KMS-11 (cell line): ENCODE measurements at regions not wholly inside any gene's neighbourhood (a gene's known extent, or its start where the extent isn't known, plus 50 kb on each side); places are given as distances from the start of the nearest gene placed in this dataset.

Experiments
- H2AFZ ChIP-seq: fragments of 200-600 bp; sonication (generic); 2 replicates; pipeline ENCODE4 v1.6.1; 2016; ENCODE audit warnings: antibody characterized with exemption, mixed run types, low read depth
- H3K27ac ChIP-seq: fragments of 200-600 bp; sonication (generic); 2 replicates; pipeline ENCODE4 v1.6.1; 2016; ENCODE audit warnings: mild to moderate bottlenecking, mixed run types
- H3K27me3 ChIP-seq: fragments of 200-600 bp; sonication (generic); 2 replicates; pipeline ENCODE4 v1.6.1; 2017; ENCODE audit warnings: mild to moderate bottlenecking, low read depth, mixed run types, moderate library complexity; ENCODE audit not compliant: insufficient read depth
- H3K36me3 ChIP-seq: fragments of 200-600 bp; sonication (generic); 2 replicates; pipeline ENCODE4 v1.6.1; 2017; ENCODE audit warnings: mild to moderate bottlenecking, mixed run types; ENCODE audit not compliant: insufficient read depth
- H3K4me1 ChIP-seq: fragments of 200-600 bp; sonication (generic); 2 replicates; pipeline ENCODE4 v1.6.1; 2016; ENCODE audit warnings: mild to moderate bottlenecking, low read depth, mixed run types; ENCODE audit not compliant: poor library complexity, severe bottlenecking
- H3K4me2 ChIP-seq: fragments of 200-600 bp; sonication (generic); 2 replicates; pipeline ENCODE4 v1.7.0; 2016; ENCODE audit warnings: mild to moderate bottlenecking, mixed run types
- H3K4me3 ChIP-seq: fragments of 200-600 bp; sonication (generic); IDR thresholded peaks from 2 replicates; pipeline ENCODE4 v1.6.1; 2017; ENCODE audit warnings: low read depth, low read length, mixed read lengths; ENCODE audit not compliant: insufficient read depth
- H3K79me2 ChIP-seq: fragments of 200-600 bp; sonication (generic); 2 replicates; pipeline ENCODE4 v1.6.1; 2016; ENCODE audit warnings: low read depth, mixed run types; ENCODE audit not compliant: insufficient read depth
- H3K9ac ChIP-seq: fragments of 200-600 bp; sonication (generic); 2 replicates; pipeline ENCODE4 v1.6.1; 2016; ENCODE audit warnings: mild to moderate bottlenecking, mixed run types
- H4K20me1 ChIP-seq: fragments of 200-600 bp; sonication (generic); 2 replicates; pipeline ENCODE4 v1.6.1; 2016; ENCODE audit warnings: mild to moderate bottlenecking, mixed run types; ENCODE audit not compliant: insufficient read depth
- CTCF ChIP-seq: fragments of 200-600 bp; sonication (generic); conservative IDR thresholded peaks from 2 replicates; pipeline ENCODE4 v1.6.1; 2017; ENCODE audit warnings: low read depth, mild to moderate bottlenecking, antibody characterized with exemption, low read length, moderate library complexity, mixed read lengths

GRCh38 chr6:129957941-129958898 is 60.2 kb upstream of the L3MBTL3 start:
- Histone ChIP-seq H2AFZ (no peak overlapping the region), H3K79me2 (no peaks in the 10 kb centered on the region), H3K27ac (no peak overlapping the region), H3K4me2 (no peak overlapping the region), H3K9ac (no peak overlapping the region), H3K36me3 (no peaks in the 10 kb centered on the region), H3K4me1 (no peaks in the 10 kb centered on the region), H3K27me3 (no peaks in the 10 kb centered on the region), H3K4me3 (no peak overlapping the region), H4K20me1 (no peaks in the 10 kb centered on the region)
- TF ChIP-seq CTCF = no peak

- no peak overlapping the region for H3K4me2 ChIP-seq
- no peaks in the 10 kb centered on the region for H3K79me2 ChIP-seq
- H3K4me1 ChIP-seq = no peaks in the 10 kb centered on the region
- H3K27ac ChIP-seq = no peak overlapping the region
- H2AFZ ChIP-seq = no peak overlapping the region
- H4K20me1 ChIP-seq = no peaks in the 10 kb centered on the region
- no peak overlapping the region for H3K9ac ChIP-seq
- H3K36me3 ChIP-seq = no peaks in the 10 kb centered on the region
- TF ChIP-seq CTCF = no peak
- no peak overlapping the region for H3K4me3 ChIP-seq
- H3K27me3 ChIP-seq = no peaks in the 10 kb centered on the region
Measured at GRCh38 chr6:129955584-129955983, 62.8 kb upstream of the L3MBTL3 start.

- Histone ChIP-seq H3K4me1 (no peaks in the 10 kb centered on the region), H2AFZ (no peak overlapping the region), H3K79me2 (no peaks in the 10 kb centered on the region), H3K4me2 (no peak overlapping the region), H4K20me1 (no peaks in the 10 kb centered on the region), H3K4me3 (no peak overlapping the region), H3K9ac (no peak overlapping the region), H3K27ac (no peak overlapping the region), H3K27me3 (no peaks in the 10 kb centered on the region), H3K36me3 (no peaks in the 10 kb centered on the region)
- no peak for TF ChIP-seq CTCF
Measured at GRCh38 chr6:129954749-129955431, 63.5 kb upstream of the L3MBTL3 start.

DNA sequence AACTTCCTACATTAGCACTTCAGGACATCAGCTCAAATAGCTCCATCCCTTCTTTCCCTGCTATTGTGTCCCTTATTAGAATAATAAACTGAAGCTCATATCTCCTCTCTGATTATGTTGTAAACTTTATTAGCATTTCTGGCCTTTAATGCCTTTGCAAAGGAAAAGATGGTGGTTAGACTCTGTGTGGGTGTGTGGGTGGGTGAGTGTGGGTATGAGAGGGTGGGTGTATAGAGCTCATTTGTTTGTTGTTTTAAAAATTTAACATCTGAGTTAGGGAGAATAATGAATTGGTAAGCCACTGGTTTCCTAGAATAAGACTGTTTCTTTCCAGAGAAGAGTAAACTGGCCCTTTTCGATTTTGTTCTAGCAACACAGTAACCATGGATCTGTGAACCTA is 70.6 kb upstream of the L3MBTL3 start:
- no peaks in the 10 kb centered on the region for H3K36me3 ChIP-seq
- no peak for TF ChIP-seq CTCF
- H3K79me2 ChIP-seq = no peaks in the 10 kb centered on the region
- no peaks in the 10 kb centered on the region for H3K27me3 ChIP-seq
- no peak overlapping the region for H3K4me3 ChIP-seq
- H3K4me1 ChIP-seq = no peaks in the 10 kb centered on the region
- H3K27ac ChIP-seq = no peak overlapping the region
- H3K9ac ChIP-seq = no peak overlapping the region
- H3K4me2 ChIP-seq = no peak overlapping the region
- H2AFZ ChIP-seq = no peak overlapping the region
- no peaks in the 10 kb centered on the region for H4K20me1 ChIP-seq
